ENCODE measurements at regions not wholly inside any gene's neighbourhood (a gene's known extent, or its start where the extent isn't known, plus 50 kb on each side); places are given as distances from the start of the nearest gene placed in this dataset.

- TF ChIP-seq, protein P1, sequence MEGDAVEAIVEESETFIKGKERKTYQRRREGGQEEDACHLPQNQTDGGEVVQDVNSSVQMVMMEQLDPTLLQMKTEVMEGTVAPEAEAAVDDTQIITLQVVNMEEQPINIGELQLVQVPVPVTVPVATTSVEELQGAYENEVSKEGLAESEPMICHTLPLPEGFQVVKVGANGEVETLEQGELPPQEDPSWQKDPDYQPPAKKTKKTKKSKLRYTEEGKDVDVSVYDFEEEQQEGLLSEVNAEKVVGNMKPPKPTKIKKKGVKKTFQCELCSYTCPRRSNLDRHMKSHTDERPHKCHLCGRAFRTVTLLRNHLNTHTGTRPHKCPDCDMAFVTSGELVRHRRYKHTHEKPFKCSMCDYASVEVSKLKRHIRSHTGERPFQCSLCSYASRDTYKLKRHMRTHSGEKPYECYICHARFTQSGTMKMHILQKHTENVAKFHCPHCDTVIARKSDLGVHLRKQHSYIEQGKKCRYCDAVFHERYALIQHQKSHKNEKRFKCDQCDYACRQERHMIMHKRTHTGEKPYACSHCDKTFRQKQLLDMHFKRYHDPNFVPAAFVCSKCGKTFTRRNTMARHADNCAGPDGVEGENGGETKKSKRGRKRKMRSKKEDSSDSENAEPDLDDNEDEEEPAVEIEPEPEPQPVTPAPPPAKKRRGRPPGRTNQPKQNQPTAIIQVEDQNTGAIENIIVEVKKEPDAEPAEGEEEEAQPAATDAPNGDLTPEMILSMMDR (conservative IDR thresholded peaks at IDR 0.05) = no peak
- TF ChIP-seq EZH2 (IDR thresholded peaks at IDR 0.05; ENCODE audit: low read depth) = no peak
Measured at GRCh38 chr2:150963336-150963735, 298.3 kb downstream of the RBM43 start.

Measured in PC-9 (cell line).